ENCODE measurements at regions not wholly inside any gene's neighbourhood (a gene's known extent, or its start where the extent isn't known, plus 50 kb on each side); places are given as distances from the start of the nearest gene placed in this dataset.
"Not testable (repeated sequence)": the region's sequence is repeated elsewhere in the genome, so short reads cannot be mapped to it uniquely, and the experiment has no call there.

GRCh38 chr2:72028351-72028995 lies 119.2 kb downstream of the CYP26B1 start:
- Histone ChIP-seq H3K9ac (ENCODE audit: low read length) (no peak overlapping the region), H3K36me3 (ENCODE audit: control insufficient read depth, insufficient read depth, low read length) (no peaks in the 10 kb centered on the region), H3K4me1 (ENCODE audit: control insufficient read depth, insufficient read depth, low read length) (no peaks in the 10 kb centered on the region), H3K27ac (ENCODE audit: low read depth, low read length) (no peak overlapping the region), H3K27me3 (ENCODE audit: control insufficient read depth, insufficient read depth, low read length) (no peaks in the 10 kb centered on the region), H3K4me3 (ENCODE audit: low read length) (no peak overlapping the region)

- H3K27ac ChIP-seq (ENCODE audit: low read depth, low read length): no peak overlapping the region
- no peaks in the 10 kb centered on the region for H3K36me3 ChIP-seq (ENCODE audit: control insufficient read depth, insufficient read depth, low read length)
- no peak overlapping the region for H3K9ac ChIP-seq (ENCODE audit: low read length)
- H3K27me3 ChIP-seq (ENCODE audit: control insufficient read depth, insufficient read depth, low read length): no peaks in the 10 kb centered on the region
- no peak overlapping the region for H3K4me3 ChIP-seq (ENCODE audit: low read length)
- H3K4me1 ChIP-seq (ENCODE audit: control insufficient read depth, insufficient read depth, low read length): no peaks in the 10 kb centered on the region
These were observed 120.1 kb downstream of the CYP26B1 start for GRCh38 chr2:72027426-72028161.

GRCh38 chr2:72026819-72027425 lies 120.7 kb downstream of the CYP26B1 start:
- no peaks in the 10 kb centered on the region for H3K27me3 ChIP-seq (ENCODE audit: control insufficient read depth, insufficient read depth, low read length)
- no peaks in the 10 kb centered on the region for H3K4me1 ChIP-seq (ENCODE audit: control insufficient read depth, insufficient read depth, low read length)
- H3K27ac ChIP-seq (ENCODE audit: low read depth, low read length): no peak overlapping the region
- H3K4me3 ChIP-seq (ENCODE audit: low read length): no peak overlapping the region
- H3K36me3 ChIP-seq (ENCODE audit: control insufficient read depth, insufficient read depth, low read length): no peaks in the 10 kb centered on the region
- no peak overlapping the region for H3K9ac ChIP-seq (ENCODE audit: low read length)

- Histone ChIP-seq H3K4me1 (ENCODE audit: control insufficient read depth, insufficient read depth, low read length) (no peaks in the 10 kb centered on the region), H3K9ac (ENCODE audit: low read length) (no peak overlapping the region), H3K36me3 (ENCODE audit: control insufficient read depth, insufficient read depth, low read length) (no peaks in the 10 kb centered on the region), H3K27me3 (ENCODE audit: control insufficient read depth, insufficient read depth, low read length) (no peaks in the 10 kb centered on the region), H3K27ac (ENCODE audit: low read depth, low read length) (no peak overlapping the region), H3K4me3 (ENCODE audit: low read length) (no peak overlapping the region)
These were observed 123.0 kb downstream of the CYP26B1 start for GRCh38 chr2:72024451-72025175.

DNA sequence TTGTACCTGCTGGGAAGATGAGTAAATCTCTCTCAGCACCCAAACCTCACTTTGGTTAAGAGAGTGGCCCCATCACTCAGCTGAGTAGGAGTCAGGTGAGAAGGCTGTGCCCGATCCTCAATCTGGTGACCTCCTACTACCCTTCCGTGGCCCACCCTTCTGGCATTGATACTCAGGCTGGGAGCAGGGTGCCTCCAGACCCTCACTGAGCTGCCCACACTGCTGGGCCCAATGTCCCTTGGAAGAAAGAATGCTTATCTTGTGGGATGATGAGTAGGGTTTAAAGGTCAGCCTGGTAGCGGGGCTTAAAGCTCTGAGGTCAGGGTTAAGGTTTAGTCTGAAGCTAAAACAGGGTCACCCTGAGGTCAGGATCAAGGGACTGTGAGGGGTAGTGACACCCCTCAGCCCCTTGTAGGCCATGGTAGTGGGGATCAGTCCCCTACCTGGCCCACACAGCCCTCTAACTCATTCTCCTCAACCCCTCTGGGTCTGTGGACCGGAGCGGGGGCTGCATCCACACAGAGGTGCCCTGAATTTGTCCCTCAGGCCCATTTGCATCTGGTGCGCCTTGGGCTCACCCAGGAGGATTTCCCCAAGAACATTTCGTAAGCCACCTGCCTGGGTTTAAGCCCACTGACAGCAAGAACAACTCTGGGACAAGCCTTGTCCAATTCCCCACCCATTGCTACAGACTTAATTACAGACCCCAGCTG lies 123.8 kb downstream of the CYP26B1 start:
- no peak overlapping the region for H3K27ac ChIP-seq (ENCODE audit: low read depth, low read length)

GRCh38 chr2:72021371-72021770 lies 126.3 kb downstream of the CYP26B1 start:
- not testable (repeated sequence) for H3K27me3 ChIP-seq (ENCODE audit: control insufficient read depth, insufficient read depth, low read length); H3K4me3 ChIP-seq (ENCODE audit: low read length); H3K9ac ChIP-seq (ENCODE audit: low read length); H3K4me1 ChIP-seq (ENCODE audit: control insufficient read depth, insufficient read depth, low read length); H3K27ac ChIP-seq (ENCODE audit: low read depth, low read length); H3K36me3 ChIP-seq (ENCODE audit: control insufficient read depth, insufficient read depth, low read length)

More for the DNA sequence above, 123.8 kb downstream of the CYP26B1 start:
- no peak overlapping the region for H3K9ac ChIP-seq (ENCODE audit: low read length)
- H3K27me3 ChIP-seq (ENCODE audit: control insufficient read depth, insufficient read depth, low read length): no peaks in the 10 kb centered on the region
- no peak overlapping the region for H3K4me3 ChIP-seq (ENCODE audit: low read length)
- no peaks in the 10 kb centered on the region for H3K4me1 ChIP-seq (ENCODE audit: control insufficient read depth, insufficient read depth, low read length)
- no peaks in the 10 kb centered on the region for H3K36me3 ChIP-seq (ENCODE audit: control insufficient read depth, insufficient read depth, low read length)

GRCh38 chr2:72015266-72015665 lies 132.4 kb downstream of the CYP26B1 start:
- Histone ChIP-seq H3K9ac (ENCODE audit: low read length) (no peak overlapping the region), H3K36me3 (ENCODE audit: control insufficient read depth, insufficient read depth, low read length) (no peaks in the 10 kb centered on the region), H3K4me3 (ENCODE audit: low read length) (no peak overlapping the region), H3K27me3 (ENCODE audit: control insufficient read depth, insufficient read depth, low read length) (no peaks in the 10 kb centered on the region), H3K4me1 (ENCODE audit: control insufficient read depth, insufficient read depth, low read length) (no peaks in the 10 kb centered on the region), H3K27ac (ENCODE audit: low read depth, low read length) (no peak overlapping the region)

GRCh38 chr2:72014831-72015230 lies 132.8 kb downstream of the CYP26B1 start:
- no peak overlapping the region for H3K27ac ChIP-seq (ENCODE audit: low read depth, low read length)
- H3K4me3 ChIP-seq (ENCODE audit: low read length): no peak overlapping the region
- H3K27me3 ChIP-seq (ENCODE audit: control insufficient read depth, insufficient read depth, low read length): no peaks in the 10 kb centered on the region
- H3K4me1 ChIP-seq (ENCODE audit: control insufficient read depth, insufficient read depth, low read length): no peaks in the 10 kb centered on the region
- no peaks in the 10 kb centered on the region for H3K36me3 ChIP-seq (ENCODE audit: control insufficient read depth, insufficient read depth, low read length)
- H3K9ac ChIP-seq (ENCODE audit: low read length): no peak overlapping the region

GRCh38 chr2:72013726-72014125 lies 133.9 kb downstream of the CYP26B1 start:
- no peaks in the 10 kb centered on the region for H3K27me3 ChIP-seq (ENCODE audit: control insufficient read depth, insufficient read depth, low read length)
- H3K36me3 ChIP-seq (ENCODE audit: control insufficient read depth, insufficient read depth, low read length): no peaks in the 10 kb centered on the region
- H3K27ac ChIP-seq (ENCODE audit: low read depth, low read length): no peak overlapping the region
- H3K4me1 ChIP-seq (ENCODE audit: control insufficient read depth, insufficient read depth, low read length): no peaks in the 10 kb centered on the region
- no peak overlapping the region for H3K4me3 ChIP-seq (ENCODE audit: low read length)
- H3K9ac ChIP-seq (ENCODE audit: low read length): no peak overlapping the region

- no peaks in the 10 kb centered on the region for H3K4me1 ChIP-seq (ENCODE audit: control insufficient read depth, insufficient read depth, low read length)
- no peaks in the 10 kb centered on the region for H3K36me3 ChIP-seq (ENCODE audit: control insufficient read depth, insufficient read depth, low read length)
- H3K9ac ChIP-seq (ENCODE audit: low read length): no peak overlapping the region
- H3K27ac ChIP-seq (ENCODE audit: low read depth, low read length): no peak overlapping the region
- no peaks in the 10 kb centered on the region for H3K27me3 ChIP-seq (ENCODE audit: control insufficient read depth, insufficient read depth, low read length)
- no peak overlapping the region for H3K4me3 ChIP-seq (ENCODE audit: low read length)
These were observed 134.6 kb downstream of the CYP26B1 start for GRCh38 chr2:72012886-72013574.

DNA sequence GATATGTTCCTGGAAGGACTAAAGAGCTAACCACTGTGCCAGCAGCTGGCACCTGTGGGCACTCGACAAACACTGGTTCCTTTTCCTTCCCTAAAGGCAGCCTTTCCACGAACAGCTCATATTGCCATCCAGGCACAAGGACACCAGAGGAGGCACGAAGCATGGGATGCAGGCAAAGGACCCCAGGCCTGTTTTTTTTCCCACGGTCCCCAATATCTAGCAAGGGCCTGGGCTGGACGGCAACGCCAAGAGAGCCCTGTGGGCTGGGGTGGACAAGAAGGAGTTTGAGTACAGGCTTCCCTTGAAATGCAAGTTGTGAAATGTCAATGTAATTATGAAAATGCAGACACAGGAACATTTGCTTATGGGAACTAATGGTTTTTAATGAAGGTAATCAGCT lies 135.9 kb downstream of the CYP26B1 start:
- Histone ChIP-seq H3K27me3 (ENCODE audit: control insufficient read depth, insufficient read depth, low read length) (no peaks in the 10 kb centered on the region), H3K4me1 (ENCODE audit: control insufficient read depth, insufficient read depth, low read length) (no peaks in the 10 kb centered on the region), H3K36me3 (ENCODE audit: control insufficient read depth, insufficient read depth, low read length) (no peaks in the 10 kb centered on the region), H3K4me3 (ENCODE audit: low read length) (no peak overlapping the region), H3K27ac (ENCODE audit: low read depth, low read length) (no peak overlapping the region), H3K9ac (ENCODE audit: low read length) (no peak overlapping the region)

All from rectal smooth muscle tissue (tissue), 1 donor.